Lower leg skin (tissue), 4 donors: ENCODE measurements at regions not wholly inside any gene's neighbourhood (a gene's known extent, or its start where the extent isn't known, plus 50 kb on each side); places are given as distances from the start of the nearest gene placed in this dataset.

Source experiments
- DNase-seq, 2 donors: peaks; one replicate each; pipeline ENCODE4 v3.0.0-alpha.2; 2019; ENCODE audit warnings: low spot score in 2 of 2
- H3K4me3 ChIP-seq: fragments of 200-600 bp; sonication (generic); 2 replicates; pipeline ENCODE4 v1.5.1; 2017; ENCODE audit warnings: mild to moderate bottlenecking, low read depth; ENCODE audit not compliant: poor library complexity, severe bottlenecking
- CTCF ChIP-seq, 3 donors: fragments of 450-650 bp; IDR thresholded peaks; one replicate each; pipeline ENCODE4 v1.5.1; 2016; ENCODE audit warnings: antibody characterized with exemption in 3 of 3, mild to moderate bottlenecking in 3 of 3, moderate library complexity in 2 of 3
- POLR2A ChIP-seq, 2 donors: fragments of 450-650 bp; IDR thresholded peaks; one replicate each; pipeline ENCODE4 v1.6.1; 2016 to 2017; ENCODE audit warnings: antibody characterized with exemption in 2 of 2, mild to moderate bottlenecking in 1 of 2, moderate library complexity in 1 of 2
- WGBS, 2 donors: methylation state at CpG; one replicate each; pipeline ENCODE4 v1.1.5; 2018; 5-methylcytosine and 5-hydroxymethylcytosine counted together
- intact Hi-C: fragments of 100-400 bp; cut with DNase I; formaldehyde crosslinking; loops from one replicate; pipeline ENCODE4 v1.15.0; 2023; ENCODE audit warnings: low total_unique reads

- no peak overlapping the region for H3K4me3 ChIP-seq
- WGBS, 2 donors = 89 to 94% methylated on average over 3 of the region's 3 CpGs
- no peak for TF ChIP-seq CTCF (IDR thresholded peaks at IDR 0.05)
- no peak for TF ChIP-seq POLR2A (IDR thresholded peaks at IDR 0.05)
- DNase-seq = no peak
- intact Hi-C loops = no loop called here
Measured at GRCh38 chr11:80116796-80117195, 676.0 kb upstream of the TENM4 start.

GRCh38 chr11:80109652-80110051 is 668.8 kb upstream of the TENM4 start:
- no peak overlapping the region for H3K4me3 ChIP-seq
- intact Hi-C loops = no loop called here
- no peak for DNase-seq
- TF ChIP-seq POLR2A (IDR thresholded peaks at IDR 0.05) (no peak), CTCF (IDR thresholded peaks at IDR 0.05) (no peak)
- WGBS, 2 donors = 91 to 94% methylated on average over 4 of the region's 4 CpGs

GRCh38 chr11:80109031-80109430 is 668.2 kb upstream of the TENM4 start:
- no peak for DNase-seq
- H3K4me3 ChIP-seq = no peak overlapping the region
- 83 to 90% methylated on average over 3 of the region's 3 CpGs for WGBS, 2 donors
- TF ChIP-seq POLR2A (IDR thresholded peaks at IDR 0.05) = no peak
- no peak for TF ChIP-seq CTCF (IDR thresholded peaks at IDR 0.05)
- intact Hi-C loops = no loop called here

GRCh38 chr11:80107415-80107814 is 666.6 kb upstream of the TENM4 start:
- 65 to 84% methylated on average over 1 of the region's 1 CpG for WGBS, 2 donors
- no peak overlapping the region for H3K4me3 ChIP-seq
- no peak for TF ChIP-seq CTCF (IDR thresholded peaks at IDR 0.05)
- TF ChIP-seq POLR2A (IDR thresholded peaks at IDR 0.05) = no peak
- DNase-seq = no peak
- intact Hi-C loops = no loop called here

GRCh38 chr11:80104191-80104590 is 663.4 kb upstream of the TENM4 start:
- no peak for TF ChIP-seq POLR2A (IDR thresholded peaks at IDR 0.05)
- DNase-seq = no peak
- 77 to 81% methylated on average over 4 of the region's 4 CpGs for WGBS, 2 donors
- intact Hi-C loops = no loop called here
- H3K4me3 ChIP-seq = no peak overlapping the region

GRCh38 chr11:80103142-80103859 is 662.5 kb upstream of the TENM4 start:
- DNase-seq = no peak
- intact Hi-C loops = no loop called here
- TF ChIP-seq CTCF (IDR thresholded peaks at IDR 0.05) (no peak), POLR2A (IDR thresholded peaks at IDR 0.05) (no peak)
- H3K4me3 ChIP-seq = no peak overlapping the region
- WGBS, 2 donors = 82 to 93% methylated on average over 4 of the region's 4 CpGs
